Renal pelvis (tissue), 1 donor: ENCODE measurements at regions not wholly inside any gene's neighbourhood (a gene's known extent, or its start where the extent isn't known, plus 50 kb on each side); places are given as distances from the start of the nearest gene placed in this dataset.
"Not testable (repeated sequence)": the region's sequence is repeated elsewhere in the genome, so short reads cannot be mapped to it uniquely, and the experiment has no call there.

Experiments used
- DNase-seq: peaks from one replicate; pipeline ENCODE4 v3.0.0-alpha.2; 2013

DNA sequence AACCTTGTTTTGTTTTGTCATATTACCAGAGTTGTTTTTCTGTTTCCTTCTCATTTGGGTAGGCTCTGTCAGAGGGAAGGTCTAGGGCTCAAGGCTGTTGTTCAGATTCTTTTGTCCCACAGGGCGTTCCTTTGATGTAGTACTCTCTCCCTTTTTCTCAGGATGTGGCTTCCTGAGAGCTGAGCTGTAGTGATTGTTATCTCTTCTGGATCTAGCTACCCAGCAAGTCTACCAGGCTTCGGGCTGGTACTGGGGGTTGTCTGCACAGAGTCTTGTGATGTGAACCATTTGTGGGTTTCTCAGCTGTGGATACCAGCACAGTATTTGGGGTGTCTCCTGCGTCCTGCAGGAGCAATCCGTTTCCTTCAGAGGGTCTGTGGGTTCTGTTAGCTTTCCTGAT is 74.2 kb upstream of the GNG12 start:
- not testable (repeated sequence) for DNase-seq

DNA sequence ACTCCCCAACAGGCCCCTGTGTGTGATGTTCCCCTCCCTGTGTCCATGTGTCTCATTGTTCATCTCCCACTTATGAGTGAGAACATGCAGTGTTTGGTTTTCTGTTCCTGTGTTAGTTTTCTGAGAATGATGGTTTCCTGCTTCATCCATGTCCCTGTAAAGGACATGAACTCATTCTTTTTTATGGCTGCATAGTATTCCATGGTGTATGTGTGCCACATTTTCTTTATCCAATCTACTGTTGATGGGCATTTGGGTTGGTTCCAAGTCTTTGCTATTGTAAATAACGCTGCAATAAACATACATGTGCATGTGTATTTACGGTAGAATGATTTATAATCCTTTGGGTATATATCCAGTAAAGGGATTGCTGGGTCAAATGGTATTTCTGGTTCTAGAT is 72.7 kb upstream of the GNG12 start:
- not testable (repeated sequence) for DNase-seq

DNA sequence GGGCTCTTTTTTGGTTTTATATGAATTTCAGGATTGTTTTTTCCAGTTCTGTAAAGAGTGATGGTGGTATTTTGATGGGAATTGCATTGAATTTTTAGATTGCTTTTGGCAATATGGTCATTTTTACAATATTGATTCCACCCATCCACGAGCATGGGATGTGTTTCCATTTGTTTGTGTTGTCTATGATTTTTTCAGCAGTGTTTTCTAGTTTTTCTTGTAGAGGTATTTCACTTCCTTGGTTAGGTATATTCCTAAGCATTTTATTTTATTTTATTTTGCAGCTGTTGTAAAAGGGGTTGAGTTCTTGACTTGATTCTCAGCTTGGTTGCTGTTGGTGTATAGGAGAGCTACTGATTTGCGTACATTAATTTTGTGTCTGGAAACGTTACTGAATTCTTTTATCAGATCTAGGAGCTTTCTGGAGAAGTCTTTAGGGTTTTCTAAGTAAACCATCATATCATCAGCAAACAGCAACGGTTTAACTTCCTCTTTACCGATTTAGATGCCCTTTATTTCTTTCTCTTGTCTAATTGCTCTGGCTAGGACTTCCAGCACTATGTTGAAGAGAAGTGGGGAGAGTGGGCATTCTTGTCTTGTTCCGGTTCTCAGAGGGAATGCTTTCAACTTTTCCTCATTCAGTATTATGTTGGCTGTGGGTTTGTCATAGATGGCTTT is 69.4 kb upstream of the GNG12 start:
- DNase-seq: not testable (repeated sequence)

DNA sequence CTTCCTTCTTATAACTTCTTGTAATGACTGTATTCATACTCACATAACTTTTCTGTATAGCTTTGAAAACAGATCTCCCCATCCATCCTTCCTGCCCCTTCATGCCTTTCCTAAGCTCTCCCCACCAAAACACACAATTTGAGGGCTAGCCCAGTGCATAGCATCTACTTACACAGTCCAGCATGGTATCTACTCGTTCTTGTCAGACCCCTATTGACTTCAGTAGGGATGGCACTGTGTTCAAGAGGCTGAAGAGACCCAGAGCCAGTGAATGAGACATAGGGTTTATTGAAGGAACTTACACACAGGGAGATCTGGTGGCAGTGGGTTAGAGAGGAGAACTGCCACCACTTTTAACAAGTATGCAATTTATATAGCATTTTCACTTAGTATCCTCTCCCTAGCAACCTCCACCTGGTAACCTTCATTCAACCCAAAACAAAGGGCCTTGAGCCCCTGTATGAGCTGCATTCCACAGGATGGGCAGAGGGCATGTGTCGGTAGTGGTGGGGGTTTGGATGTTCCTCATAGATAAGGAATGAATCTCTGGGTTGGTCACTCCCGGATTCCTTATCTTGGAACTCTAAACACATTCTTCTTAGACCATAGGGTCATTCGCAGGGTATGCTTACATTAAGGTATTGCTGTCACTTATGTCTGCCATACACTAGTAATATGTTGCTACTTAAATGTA is 64.9 kb upstream of the GNG12 start:
- no peak for DNase-seq

DNA sequence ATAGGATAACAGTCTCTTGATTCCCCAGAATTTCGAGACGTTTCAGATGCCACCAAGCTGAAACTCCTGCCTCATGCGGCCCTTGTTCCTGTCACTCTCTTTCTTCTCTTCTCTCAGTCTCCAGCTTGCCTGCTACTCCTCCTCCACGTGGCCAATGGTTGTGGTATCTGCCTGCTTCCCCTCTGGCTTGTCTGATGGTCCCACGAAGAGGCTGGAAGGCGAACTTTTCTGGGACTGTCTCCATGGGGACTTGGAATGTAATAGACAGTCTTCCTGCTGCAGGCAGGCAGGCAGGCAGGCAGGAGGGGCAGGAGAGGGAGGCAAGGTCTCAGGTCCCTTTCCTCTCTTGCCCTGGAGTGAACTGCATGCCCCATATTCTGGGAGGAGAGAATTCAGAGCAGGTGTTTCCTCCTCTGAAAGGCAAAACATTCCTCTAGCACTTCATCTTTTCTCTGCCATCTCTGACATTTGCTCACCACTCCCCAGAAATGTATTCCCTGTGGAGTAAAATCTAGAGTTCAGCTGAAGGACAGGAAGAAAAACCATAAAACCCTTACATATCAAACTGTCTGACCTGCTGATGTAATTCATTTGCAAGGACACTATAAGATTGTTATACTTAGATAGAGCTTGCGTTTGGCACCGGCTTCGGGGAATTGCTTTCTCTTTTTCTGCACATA is 64.1 kb upstream of the GNG12 start:
- no peak for DNase-seq

DNA sequence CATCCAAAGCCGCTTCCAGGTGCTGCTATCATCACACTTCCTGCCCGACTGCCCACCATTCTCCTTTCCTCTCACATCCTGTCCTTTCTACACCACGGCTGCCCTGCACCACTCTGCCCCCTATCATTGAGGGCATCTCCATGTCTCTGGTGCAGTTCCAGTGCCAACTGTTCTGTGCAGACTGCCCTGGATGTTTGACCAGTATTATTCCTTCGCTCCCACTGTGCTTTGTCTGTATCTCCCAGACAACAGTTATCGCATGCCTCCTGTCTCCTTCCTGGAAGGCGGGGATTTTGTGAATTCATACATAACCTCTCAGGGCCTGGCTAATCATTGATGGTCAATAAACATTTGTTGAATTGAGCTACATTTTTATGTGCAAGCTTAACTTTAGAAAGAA is 63.6 kb upstream of the GNG12 start:
- no peak for DNase-seq

DNA sequence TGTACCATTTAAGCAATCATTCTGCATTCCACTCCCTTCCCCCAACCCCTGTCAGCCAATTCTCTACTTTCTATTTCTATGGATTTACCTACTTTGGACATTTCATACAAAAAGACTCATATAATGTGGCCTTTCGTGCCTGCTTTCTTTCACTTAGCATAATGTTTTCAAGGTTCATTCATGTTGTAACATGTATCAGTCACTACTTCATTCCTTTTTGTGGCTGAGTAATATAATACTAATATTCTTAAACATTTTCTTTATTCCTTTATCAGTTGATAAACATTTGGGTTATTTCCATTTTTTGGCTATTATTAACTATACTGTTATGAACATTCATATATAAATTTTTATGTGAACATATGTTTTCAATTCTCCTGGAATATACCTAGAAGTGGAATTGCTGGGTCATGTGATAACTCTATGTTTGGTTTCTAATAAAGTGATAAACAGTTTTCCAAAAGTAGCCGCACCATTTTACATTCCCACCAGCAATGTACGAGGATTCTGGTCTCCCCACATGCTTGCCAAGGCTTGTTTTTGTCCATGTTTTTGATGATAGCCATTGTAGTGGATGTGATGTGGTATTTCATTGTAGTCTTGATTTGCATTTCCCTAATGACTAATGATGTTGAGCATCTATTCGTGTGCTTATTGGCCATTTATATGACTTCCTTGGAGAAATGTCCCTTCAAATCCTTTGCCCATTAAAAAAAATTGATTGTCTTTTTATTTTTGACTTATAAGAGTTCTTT is 61.9 kb upstream of the GNG12 start:
- DNase-seq: no peak

DNA sequence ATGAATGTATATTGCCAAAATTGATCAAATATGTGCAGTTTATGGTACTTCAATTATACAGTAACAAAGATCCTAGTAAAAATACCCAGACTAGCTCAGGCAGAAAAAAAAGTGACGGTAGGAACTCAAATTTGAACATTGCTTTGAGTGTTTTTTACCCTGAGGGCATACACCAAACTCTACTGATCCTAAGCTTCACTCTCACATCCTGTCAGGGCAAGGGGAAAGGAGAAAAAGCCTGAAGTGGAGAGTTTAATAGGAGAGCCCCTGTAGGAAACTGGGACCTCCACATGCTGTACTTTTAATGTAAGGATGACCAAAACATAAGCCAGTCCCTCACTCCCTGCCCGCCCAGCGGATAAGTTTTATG is 59.8 kb upstream of the GNG12 start:
- no peak for DNase-seq

DNA sequence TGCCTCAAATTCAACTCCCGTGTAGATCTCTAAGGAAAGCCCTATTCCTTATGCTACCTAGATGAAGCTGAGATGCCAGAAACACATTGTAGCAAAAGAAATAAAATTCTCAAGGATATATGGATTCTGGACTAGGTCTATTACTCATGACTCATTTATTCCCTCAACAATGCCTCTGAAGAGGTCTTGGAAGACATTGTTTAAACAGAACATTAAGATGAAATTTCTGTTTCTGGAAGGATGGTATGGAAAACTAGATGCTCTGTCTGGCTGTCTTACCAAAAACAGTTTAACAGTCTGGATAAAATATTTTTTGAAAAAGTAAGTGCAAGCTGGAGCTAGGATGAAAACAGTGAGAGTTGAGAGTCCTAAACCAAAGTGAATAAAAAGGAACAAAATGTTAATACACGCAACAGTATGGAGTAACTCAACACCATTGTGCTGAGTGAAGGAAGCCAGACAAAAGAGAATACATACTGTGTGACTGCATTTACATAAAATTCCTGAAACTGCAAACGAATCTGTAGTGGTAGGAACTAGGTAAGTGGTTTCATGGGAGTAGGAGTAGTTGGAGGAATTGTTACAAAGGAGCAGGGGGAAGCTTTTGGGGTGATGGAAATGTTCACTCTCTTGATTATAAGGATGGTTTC is 59.3 kb upstream of the GNG12 start:
- no peak for DNase-seq

DNA sequence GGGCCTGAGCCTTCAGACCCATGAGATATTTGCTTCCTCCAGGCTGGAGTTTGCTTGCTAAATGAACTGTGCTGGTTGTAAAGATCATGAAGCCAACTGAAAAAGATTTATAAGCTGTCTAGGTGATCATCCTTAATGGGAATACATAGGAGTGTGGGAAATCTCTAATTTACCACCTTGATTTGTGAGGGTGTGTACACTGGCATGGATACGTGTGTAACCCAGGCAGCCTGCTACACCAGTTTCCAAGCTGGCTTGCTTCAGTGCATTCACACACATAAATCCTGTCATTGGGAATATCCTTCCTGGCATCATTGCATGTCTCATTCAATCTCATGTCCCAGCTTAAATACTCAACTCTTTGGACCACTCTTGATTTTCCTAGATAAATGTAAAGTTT is 57.6 kb upstream of the GNG12 start:
- peak; percentile 38 for DNase-seq

DNA sequence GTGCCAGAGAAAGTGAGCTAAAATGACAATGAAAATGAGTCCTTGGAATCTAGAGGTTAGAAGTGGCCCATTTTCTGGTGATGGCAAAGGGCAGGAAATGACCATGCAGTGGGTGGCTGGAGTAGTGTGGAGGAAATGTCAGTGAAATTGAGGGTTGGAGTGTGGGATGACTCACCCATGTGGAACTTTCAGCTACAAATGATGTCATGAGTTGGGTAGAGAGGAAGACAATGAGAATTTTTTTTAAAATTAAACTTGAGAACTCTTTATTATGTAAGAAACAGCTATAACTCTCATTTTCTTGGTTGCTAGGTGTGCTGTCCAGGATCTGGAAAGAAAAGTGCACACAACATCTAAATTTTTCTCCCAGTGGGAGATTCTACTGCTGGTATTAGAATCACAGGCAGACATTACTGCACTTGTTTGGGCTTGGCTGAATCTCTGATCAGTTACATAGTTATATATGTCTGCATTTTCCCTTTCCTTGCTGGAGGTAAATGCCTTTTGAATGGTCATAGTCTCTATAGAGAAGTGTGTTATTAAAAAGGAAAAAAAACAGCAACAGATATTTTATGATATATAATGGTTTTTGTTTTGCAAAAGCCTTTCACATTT is 56.8 kb upstream of the GNG12 start:
- DNase-seq: no peak

DNA sequence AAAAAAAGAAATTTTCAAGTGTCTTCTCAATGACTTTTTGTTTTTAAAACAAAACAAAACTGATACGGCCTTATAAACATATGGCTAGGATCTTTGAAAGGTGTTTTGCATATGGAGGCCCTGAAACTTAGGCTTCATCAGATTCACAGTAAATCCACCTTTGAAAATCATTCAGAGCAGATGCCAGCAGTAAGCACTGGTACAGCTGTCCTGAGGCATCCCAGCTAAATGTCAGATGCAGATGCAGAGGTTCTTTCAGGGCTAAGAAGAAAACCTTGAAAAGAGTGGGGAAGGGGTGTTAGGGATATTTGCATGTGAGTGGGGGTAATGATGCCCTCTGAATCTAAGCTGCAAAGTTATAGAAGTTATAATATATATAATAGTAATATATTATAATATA is 56.2 kb upstream of the GNG12 start:
- DNase-seq: no peak

DNA sequence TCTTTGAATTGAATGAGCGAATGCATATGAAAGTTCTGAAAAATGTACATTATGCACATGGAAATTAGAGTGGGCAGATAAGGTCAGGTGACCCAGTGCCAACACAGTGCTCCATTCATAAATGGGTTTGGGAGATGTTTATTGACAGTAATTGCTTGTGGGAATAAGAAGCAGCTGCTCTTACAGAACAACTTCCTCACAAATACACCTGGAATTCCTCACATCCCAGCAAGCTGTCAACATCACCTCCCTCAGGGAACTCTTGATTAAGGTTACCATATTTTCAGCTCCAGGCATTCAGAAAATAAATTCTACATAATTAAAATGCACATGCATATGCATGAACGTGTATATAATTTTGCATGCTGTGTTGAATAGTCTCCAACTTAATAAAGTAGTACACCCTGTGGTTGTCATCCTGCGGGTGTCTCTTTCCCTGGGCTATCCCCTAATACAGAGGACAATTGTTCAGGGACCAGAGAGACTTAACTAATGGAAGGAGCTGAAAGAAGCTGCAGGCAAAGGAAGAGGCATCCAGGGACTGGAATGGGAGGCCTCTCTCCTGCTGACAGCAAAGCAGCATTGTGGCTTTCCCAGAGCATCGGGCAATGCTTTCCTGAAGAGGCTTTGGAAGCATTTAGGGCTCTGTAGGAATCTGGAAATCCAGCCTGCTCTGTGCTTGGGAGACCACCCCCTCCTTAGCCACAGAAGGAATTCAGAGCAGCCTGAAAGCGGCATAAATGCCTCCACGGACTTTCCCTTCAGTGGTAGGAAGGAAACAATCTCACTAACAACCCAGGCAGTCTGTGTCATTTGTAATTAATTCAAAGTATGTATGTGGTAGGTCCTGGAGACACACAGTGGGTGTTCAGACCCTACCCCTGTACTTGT is 55.2 kb upstream of the GNG12 start:
- DNase-seq: no peak

DNA sequence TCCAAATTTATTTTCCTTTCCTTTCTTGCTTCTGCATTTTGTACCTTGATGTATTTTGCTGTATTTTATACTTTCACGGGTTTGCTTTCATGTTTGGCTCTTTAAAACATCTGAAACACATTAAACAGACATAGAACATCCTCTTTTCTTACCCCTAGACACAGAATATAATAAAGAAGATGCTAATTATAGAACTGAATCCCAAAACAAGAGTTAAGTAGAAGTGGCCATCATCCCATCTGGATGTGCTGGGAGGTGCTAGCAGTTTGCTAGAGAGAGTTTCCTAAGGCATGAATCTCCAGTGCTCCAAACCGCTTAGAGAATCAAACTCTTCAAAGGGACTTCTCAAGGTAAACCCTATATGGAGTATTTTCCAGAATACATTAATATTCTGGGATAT is 53.9 kb upstream of the GNG12 start:
- no peak for DNase-seq

DNA sequence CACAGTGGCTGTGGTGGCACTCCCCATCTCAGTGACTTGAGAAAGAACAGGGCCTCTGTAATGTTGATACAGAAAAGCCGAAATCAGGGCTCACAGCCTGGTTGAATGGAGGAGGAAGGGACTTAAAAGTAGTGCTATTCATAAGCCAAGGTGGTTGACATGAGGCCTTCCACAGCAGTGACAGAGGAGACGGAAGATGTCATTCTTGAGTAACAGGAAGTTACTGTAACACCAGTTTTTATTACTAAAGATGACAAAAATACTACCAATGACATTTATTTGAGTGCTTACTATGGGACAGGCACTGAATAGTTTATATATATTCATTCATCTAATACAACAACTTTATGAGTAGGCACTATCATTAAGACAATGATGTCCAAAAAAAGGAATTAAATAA is 52.8 kb upstream of the GNG12 start:
- no peak for DNase-seq

DNA sequence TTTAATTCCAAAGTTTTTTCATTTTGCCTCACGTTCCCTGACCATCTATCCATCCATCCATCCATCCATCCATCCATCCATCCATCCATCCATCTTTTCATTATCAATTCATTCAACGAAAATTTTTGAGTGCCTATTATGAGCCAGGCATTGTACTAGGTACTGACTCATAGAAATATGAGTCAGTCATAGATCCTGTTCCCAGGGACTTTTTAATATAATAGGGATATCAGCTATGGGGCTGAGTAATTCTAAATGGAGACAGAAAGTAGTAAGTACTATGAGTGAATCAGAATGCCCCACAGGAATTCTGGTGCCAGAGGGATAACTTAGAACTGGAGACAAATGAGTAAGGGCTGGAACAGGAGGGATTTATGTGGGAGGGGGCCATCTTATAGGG is 49.8 kb upstream of the GNG12 start:
- no peak for DNase-seq
